Ishikawa (cell line): ENCODE measurements at regions not wholly inside any gene's neighbourhood (a gene's known extent, or its start where the extent isn't known, plus 50 kb on each side); places are given as distances from the start of the nearest gene placed in this dataset.

Source experiments
- CREB1 ChIP-seq: IDR thresholded peaks from 2 replicates; pipeline ENCODE4 v1.6.1; 2012; ENCODE audit warnings: low read depth
- EGR1 ChIP-seq: IDR thresholded peaks from 2 replicates; pipeline ENCODE4 v1.6.1; 2012
- EP300 ChIP-seq: IDR thresholded peaks from 2 replicates; pipeline ENCODE4 v1.6.1; 2012; ENCODE audit warnings: borderline replicate concordance
- RAD21 ChIP-seq: IDR thresholded peaks from 2 replicates; pipeline ENCODE4 v1.6.1; 2012; ENCODE audit warnings: low read depth
- TCF12 ChIP-seq: IDR thresholded peaks from 2 replicates; pipeline ENCODE4 v1.6.1; 2012; ENCODE audit warnings: low read depth
- YY1 ChIP-seq: IDR thresholded peaks from 2 replicates; pipeline ENCODE4 v1.6.1; 2012; ENCODE audit warnings: low read depth
- TF ChIP-seq, protein P1 (sequence below): IDR thresholded peaks from 2 replicates; pipeline ENCODE4 v1.6.1; 2012; ENCODE audit warnings: low read depth, mild to moderate bottlenecking
- TF ChIP-seq, protein P2 (sequence below): IDR thresholded peaks from 2 replicates; pipeline ENCODE4 v1.6.1; 2012
- TF ChIP-seq, protein P3 (sequence below): IDR thresholded peaks from 2 replicates; pipeline ENCODE4 v1.6.1; 2012

DNA sequence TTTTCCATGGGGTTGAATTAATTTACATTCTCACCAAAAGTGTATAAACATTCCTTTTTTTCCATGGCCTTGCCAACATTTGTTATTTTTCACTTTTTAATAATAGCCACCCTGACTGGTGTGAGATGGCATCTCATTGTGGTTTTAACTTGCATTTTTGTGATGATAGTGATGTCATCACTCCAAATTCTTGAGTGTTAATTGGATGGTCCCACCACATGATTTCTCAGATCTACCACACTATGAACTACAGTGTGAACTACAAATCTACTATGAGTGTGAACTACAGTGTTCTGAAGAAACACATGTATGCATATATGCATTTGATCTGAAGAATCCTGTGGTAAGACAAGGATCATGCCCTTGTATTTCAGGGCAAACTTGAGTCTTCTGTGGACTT, 340.1 kb downstream of the ABCC12 start:
- TF ChIP-seq, protein P1, sequence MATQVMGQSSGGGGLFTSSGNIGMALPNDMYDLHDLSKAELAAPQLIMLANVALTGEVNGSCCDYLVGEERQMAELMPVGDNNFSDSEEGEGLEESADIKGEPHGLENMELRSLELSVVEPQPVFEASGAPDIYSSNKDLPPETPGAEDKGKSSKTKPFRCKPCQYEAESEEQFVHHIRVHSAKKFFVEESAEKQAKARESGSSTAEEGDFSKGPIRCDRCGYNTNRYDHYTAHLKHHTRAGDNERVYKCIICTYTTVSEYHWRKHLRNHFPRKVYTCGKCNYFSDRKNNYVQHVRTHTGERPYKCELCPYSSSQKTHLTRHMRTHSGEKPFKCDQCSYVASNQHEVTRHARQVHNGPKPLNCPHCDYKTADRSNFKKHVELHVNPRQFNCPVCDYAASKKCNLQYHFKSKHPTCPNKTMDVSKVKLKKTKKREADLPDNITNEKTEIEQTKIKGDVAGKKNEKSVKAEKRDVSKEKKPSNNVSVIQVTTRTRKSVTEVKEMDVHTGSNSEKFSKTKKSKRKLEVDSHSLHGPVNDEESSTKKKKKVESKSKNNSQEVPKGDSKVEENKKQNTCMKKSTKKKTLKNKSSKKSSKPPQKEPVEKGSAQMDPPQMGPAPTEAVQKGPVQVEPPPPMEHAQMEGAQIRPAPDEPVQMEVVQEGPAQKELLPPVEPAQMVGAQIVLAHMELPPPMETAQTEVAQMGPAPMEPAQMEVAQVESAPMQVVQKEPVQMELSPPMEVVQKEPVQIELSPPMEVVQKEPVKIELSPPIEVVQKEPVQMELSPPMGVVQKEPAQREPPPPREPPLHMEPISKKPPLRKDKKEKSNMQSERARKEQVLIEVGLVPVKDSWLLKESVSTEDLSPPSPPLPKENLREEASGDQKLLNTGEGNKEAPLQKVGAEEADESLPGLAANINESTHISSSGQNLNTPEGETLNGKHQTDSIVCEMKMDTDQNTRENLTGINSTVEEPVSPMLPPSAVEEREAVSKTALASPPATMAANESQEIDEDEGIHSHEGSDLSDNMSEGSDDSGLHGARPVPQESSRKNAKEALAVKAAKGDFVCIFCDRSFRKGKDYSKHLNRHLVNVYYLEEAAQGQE, result no peak
- TF ChIP-seq YY1, result no peak
- TF ChIP-seq, protein P2, sequence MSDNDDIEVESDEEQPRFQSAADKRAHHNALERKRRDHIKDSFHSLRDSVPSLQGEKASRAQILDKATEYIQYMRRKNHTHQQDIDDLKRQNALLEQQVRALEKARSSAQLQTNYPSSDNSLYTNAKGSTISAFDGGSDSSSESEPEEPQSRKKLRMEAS, result no peak
- no peak for TF ChIP-seq RAD21
- no peak for TF ChIP-seq EP300
- TF ChIP-seq EGR1, result no peak
- TF ChIP-seq TCF12, result no peak
- TF ChIP-seq, protein P3, sequence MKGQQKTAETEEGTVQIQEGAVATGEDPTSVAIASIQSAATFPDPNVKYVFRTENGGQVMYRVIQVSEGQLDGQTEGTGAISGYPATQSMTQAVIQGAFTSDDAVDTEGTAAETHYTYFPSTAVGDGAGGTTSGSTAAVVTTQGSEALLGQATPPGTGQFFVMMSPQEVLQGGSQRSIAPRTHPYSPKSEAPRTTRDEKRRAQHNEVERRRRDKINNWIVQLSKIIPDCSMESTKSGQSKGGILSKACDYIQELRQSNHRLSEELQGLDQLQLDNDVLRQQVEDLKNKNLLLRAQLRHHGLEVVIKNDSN, result no peak
- no peak for TF ChIP-seq CREB1
